K562 (cell line): ENCODE measurements at regions not wholly inside any gene's neighbourhood (a gene's known extent, or its start where the extent isn't known, plus 50 kb on each side); places are given as distances from the start of the nearest gene placed in this dataset.

Source experiments
- FOXA1 ChIP-seq: fragments of 450-650 bp; IDR thresholded peaks from 2 replicates; pipeline ENCODE4 v1.6.1; 2016; ENCODE audit warnings: mild to moderate bottlenecking, borderline replicate concordance
- GATAD2B ChIP-seq: fragments of 450-650 bp; IDR thresholded peaks from 2 replicates; pipeline ENCODE4 v1.6.1; 2017; ENCODE audit warnings: mild to moderate bottlenecking, borderline replicate concordance
- GTF2B ChIP-seq: IDR thresholded peaks from 2 replicates; pipeline ENCODE4 v1.6.1; 2011; ENCODE audit not compliant: insufficient read length; ENCODE audit errors: extremely low read depth
- HMG20A ChIP-seq: fragments of 450-650 bp; formaldehyde crosslinking; conservative IDR thresholded peaks from 2 replicates; pipeline ENCODE4 v1.4.0; 2020; ENCODE audit warnings: mild to moderate bottlenecking, mixed read lengths
- NRF1 ChIP-seq, 2 experiments: fragments of 450-650 bp; IDR thresholded peaks in 1 of 2; conservative IDR thresholded peaks in 1 of 2; 2 replicates each; pipeline ENCODE4 v1.6.1; 2014; ENCODE audit warnings: mild to moderate bottlenecking in 2 of 2
- POLR2A ChIP-seq: fragments of 450-650 bp; conservative IDR thresholded peaks from 2 replicates; pipeline ENCODE4 v1.6.1; 2016
- PPARD ChIP-seq: fragments of 250-450 bp; sonication (Bioruptor Pico); IDR thresholded peaks from 2 replicates; pipeline ENCODE4 v1.8.0; 2022; ENCODE audit warnings: inconsistent platforms, mild to moderate bottlenecking, moderate library complexity
- SIRT6 ChIP-seq: IDR thresholded peaks from one replicate; pipeline ENCODE4 v1.6.1; 2012; ENCODE audit warnings: low read depth, mild to moderate bottlenecking, control low read depth, inconsistent platforms, low read length, moderate library complexity
- SP2 ChIP-seq: IDR thresholded peaks from 2 replicates; pipeline ENCODE4 v1.6.1; 2011; ENCODE audit warnings: mild to moderate bottlenecking, low read depth, low read length, moderate library complexity; ENCODE audit not compliant: poor library complexity, severe bottlenecking; ENCODE audit errors: extremely low read depth
- ZNF561 ChIP-seq: fragments of 450-650 bp; formaldehyde crosslinking; conservative IDR thresholded peaks from 2 replicates; pipeline ENCODE4 v1.4.0; 2020; ENCODE audit warnings: mild to moderate bottlenecking, moderate library complexity
- ZNF785 ChIP-seq: fragments of 250-450 bp; sonication (Bioruptor Pico); IDR thresholded peaks from 2 replicates; pipeline ENCODE4 v1.4.0; 2020; ENCODE audit warnings: mild to moderate bottlenecking

- TF ChIP-seq SP2 (no peak), GTF2B (no peak), PPARD (CRISPR knock-in tag) (no peak), HMG20A (CRISPR knock-in tag) (no peak), ZNF785 (no peak), GATAD2B (no peak), ZNF561 (CRISPR knock-in tag) (no peak), SIRT6 (no peak), NRF1 (conservative IDR thresholded peaks at IDR 0.05 in 1 of 2, IDR thresholded peaks at IDR 0.05 in 1 of 2) (no peak), FOXA1 (no peak), POLR2A (no peak)
Observed at GRCh38 chr12:68453876-68454275, 121.7 kb upstream of the MDM1 start.
